ENCODE measurements at regions not wholly inside any gene's neighbourhood (a gene's known extent, or its start where the extent isn't known, plus 50 kb on each side); places are given as distances from the start of the nearest gene placed in this dataset.
"Not testable (repeated sequence)": the region's sequence is repeated elsewhere in the genome, so short reads cannot be mapped to it uniquely, and the experiment has no call there.

DNA sequence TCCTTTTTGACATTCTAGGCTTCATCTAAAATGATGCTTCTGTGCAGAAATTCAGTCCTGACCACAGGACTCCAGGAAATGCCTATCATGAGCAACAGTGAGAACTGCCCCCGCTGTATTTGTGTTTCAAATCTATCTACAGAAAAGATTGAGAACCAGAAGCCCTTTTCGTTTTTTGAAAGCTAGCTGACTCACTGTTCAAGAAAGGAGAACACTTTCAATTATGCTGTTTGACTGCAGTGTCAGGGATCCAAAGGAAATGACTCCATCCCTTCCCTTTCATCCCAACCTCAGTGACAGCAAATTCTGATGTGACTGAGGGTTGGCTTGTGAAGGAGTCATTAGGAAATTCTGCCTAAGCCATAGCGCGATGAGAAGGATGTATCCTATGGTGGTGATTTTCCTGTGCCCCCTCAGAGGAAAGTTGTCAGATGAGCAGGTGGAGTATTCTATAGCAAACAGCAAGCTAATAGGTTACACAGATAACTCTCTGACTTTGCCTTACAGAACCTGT is 622.3 kb downstream of the TMEM114 start:
- no peak for DNase-seq (ENCODE audit: low read depth in 2 of 2)

DNA sequence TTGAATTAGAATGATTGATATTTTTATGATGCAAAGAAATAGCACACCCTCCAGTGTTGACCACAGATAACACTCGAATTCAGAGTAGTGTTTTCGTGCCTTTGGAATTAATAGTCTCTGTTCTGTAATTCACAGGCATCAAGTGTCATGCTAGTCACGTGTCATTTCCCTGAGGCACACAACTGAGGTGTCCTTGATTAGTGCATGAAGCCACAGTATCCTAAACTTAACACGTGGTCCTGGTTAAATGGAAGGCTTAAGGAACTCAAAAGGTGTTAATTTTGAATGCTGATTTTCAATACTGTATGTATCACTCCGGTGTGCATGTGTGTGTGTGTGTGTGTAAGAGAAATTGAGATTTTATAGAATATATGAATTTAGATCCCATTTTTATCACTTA is 625.6 kb downstream of the TMEM114 start:
- no peak for DNase-seq (ENCODE audit: low read depth in 2 of 2)

GRCh38 chr16:7964167-7964566 is 626.1 kb downstream of the TMEM114 start:
- no peak for DNase-seq (ENCODE audit: low read depth in 2 of 2)

- no peak for DNase-seq (ENCODE audit: low read depth in 2 of 2)
These were observed 628.0 kb downstream of the TMEM114 start for GRCh38 chr16:7962091-7962879.

GRCh38 chr16:7957151-7957550 is 624.5 kb downstream of the RBFOX1 start:
- DNase-seq (ENCODE audit: low read depth in 2 of 2), result no peak

- no peak for DNase-seq (ENCODE audit: low read depth in 2 of 2)
These were observed 620.7 kb downstream of the RBFOX1 start for GRCh38 chr16:7953360-7953759.

DNA sequence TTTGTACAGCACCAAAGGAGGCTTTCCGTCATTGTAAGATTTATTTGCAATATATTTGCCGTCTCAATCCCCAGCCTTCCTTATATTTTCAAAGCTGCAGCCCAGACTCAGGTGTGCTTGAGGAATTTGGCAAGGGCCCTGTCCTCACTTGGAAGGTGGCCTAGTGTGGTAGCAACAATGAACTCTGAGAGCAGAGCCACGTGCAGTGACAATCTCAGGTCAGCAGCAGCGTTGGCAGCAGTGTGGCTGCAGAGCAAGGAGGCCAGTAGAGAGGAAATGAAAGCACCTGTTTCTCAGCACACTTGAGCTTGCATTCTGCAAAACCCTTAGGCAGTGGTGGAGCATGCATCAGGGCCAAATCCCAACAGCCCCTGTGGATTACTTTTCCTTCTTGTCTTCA is 613.5 kb downstream of the RBFOX1 start:
- no peak for DNase-seq (ENCODE audit: low read depth in 2 of 2)

- no peak for DNase-seq (ENCODE audit: low read depth in 2 of 2)
These were observed 605.5 kb downstream of the RBFOX1 start for GRCh38 chr16:7938175-7938574.

DNA sequence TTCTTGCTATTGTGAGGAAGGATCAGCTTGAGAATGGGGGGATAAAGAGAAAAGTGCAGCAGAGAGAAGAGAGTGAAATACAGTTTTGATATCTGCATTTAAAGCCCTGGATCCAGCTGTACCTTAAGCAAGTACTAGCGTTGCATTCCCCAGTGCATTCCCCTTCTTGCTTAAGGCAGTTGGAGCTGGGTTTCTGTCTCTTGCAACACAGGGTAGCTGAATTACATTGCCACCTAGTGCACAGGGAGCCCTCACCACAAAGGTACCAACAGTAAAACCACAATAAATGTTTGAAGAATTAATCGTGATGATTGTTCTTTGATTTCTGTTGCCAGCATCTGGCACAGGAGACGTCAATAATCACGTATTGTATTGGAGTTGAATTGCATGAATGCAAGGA is 588.7 kb downstream of the RBFOX1 start:
- DNase-seq (ENCODE audit: low read depth in 2 of 2), result no peak

DNA sequence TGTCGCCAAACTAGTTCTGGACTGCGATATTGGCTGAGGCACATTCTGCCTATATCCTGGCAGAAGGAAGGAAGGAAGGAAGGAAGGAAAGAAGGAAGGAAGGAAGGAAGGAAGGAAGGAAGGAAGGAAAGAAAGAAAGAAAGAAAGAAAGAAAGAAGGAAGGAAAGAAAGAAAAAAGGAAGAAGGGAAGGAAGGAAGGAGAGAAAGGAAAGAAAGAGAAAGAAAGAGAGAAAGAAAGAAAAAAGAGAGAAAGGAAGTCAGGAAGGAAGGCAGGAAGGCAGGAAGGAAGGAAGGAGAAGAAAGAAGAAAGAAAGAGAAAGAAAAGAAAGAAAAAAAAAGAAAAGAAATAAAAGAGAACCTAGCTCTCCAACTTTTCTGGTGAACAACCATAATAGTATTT is 587.1 kb downstream of the RBFOX1 start:
- no peak for DNase-seq (ENCODE audit: low read depth in 2 of 2)

- no peak for DNase-seq (ENCODE audit: low read depth in 2 of 2)
These were observed 582.1 kb downstream of the RBFOX1 start for GRCh38 chr16:7914748-7915147.

- no peak for DNase-seq (ENCODE audit: low read depth in 2 of 2)
These were observed 579.5 kb downstream of the RBFOX1 start for GRCh38 chr16:7912132-7912531.

GRCh38 chr16:7910116-7910515 is 577.5 kb downstream of the RBFOX1 start:
- DNase-seq (ENCODE audit: low read depth in 2 of 2), result no peak

GRCh38 chr16:7888411-7888810 is 555.8 kb downstream of the RBFOX1 start:
- no peak for DNase-seq (ENCODE audit: low read depth in 2 of 2)

DNA sequence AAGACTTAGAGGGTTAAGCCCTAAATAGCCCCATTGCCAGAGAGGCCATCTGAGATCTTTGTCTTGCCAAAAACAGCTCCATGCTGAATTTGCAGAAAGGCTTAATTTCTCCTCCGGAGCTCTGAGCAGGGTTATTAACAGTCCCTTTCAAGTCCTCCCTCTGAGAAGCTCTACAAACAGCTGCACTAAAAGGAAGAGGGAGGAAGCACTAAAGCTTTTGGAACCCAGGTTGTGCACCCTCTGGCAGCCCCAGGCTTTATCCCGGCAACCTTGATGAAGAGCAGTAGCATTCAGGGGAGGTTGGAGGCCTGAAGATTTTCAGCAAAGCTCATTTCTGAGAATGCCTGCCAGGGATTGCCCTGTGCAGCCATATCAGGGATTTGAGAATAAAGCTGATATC is 554.7 kb downstream of the RBFOX1 start:
- no peak for DNase-seq (ENCODE audit: low read depth in 2 of 2)

DNA sequence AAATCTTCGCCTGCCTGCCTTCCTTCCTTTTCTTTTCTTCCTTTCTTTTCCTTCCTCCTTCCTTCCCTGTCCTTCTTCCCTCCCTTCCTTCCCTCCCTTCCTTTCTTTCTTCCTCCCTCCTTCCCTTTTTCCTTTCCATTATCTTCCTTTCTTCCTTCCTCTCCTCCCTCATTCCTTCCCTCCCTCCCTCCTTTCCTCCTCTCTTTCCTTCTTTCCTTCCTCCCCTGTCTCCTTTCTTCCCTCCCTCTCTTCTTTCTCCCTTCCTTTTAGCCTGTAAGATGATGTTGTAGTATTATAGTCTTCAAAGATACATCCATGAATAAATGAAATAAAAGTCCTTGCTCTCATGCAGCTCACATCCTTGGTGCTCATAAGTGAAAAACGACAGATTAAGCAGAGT is 539.3 kb downstream of the RBFOX1 start:
- DNase-seq (ENCODE audit: low read depth in 2 of 2), result no peak

- no peak for DNase-seq (ENCODE audit: low read depth in 2 of 2)
These were observed 538.7 kb downstream of the RBFOX1 start for GRCh38 chr16:7871371-7871770.

DNA sequence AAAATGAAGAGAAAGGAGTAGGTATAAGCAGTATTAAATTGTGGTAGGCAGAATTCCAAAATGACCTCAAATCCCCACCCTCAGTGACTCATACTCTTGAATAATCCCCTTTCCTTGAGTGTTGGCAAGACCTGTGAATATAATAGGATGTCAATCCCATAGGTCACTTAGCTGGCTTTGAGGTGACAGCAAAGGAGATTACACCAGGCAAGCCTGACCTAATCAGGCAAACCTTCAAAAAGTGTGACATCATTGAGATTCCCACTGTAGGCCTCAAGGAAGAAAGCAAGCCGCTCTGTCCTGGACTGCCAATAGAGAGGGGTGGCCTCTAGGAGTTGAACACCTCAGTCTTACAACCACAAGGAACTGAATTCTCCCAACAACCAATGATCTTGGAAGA is 535.2 kb downstream of the RBFOX1 start:
- no peak for DNase-seq (ENCODE audit: low read depth in 2 of 2)

- DNase-seq (ENCODE audit: low read depth in 2 of 2), result no peak
These were observed 533.5 kb downstream of the RBFOX1 start for GRCh38 chr16:7866144-7866543.

DNA sequence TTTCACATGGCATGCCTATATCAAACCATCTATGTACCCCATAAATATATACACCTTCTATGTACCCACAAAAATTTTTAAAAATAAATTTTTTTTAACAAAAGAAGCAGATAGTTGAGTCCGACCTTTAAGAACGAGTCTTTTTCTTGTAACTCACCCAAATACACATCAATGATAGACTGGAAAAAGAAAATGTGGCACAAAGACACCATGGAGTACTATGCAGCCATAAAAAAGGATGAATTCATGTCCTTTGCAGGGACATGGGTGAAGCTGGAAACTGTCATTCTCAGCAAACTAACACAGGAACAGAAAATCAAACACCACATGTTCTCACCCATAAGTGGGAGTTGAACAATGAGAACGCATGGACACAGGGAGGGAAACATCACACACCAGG is 532.7 kb downstream of the RBFOX1 start:
- not testable (repeated sequence) for DNase-seq (ENCODE audit: low read depth in 2 of 2)

DNA sequence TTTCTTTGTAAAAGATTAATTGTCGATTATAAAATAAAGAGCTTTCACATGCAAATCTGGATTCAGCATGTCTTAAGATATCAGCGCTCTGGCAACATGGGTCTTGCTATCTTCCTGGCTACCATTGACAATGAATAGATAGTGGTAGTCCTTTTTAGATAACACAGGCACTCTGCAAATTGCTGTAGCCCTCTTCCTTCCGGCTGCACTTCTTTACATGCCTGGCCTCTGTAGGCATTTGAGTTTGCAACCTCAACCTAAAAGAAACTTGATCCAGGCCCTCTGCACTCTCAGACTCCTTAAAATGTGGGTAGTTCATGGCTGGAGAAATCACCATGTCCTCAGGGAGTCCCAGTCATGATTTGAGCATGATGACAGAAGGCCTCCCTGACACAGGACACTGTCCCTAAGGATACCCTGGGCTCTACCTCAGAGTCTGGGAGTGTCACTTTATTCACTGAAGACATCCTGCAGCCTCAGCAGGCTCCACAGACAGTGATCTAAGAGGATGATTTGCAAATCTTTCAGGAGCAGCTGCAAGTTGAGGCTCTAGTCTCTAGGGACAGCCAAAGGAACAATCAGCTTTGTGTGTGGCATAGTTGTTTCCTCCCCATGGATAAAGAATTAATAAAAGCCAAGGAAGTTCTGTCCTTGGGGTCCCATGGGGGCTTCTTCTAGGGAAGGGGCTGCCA is 529.4 kb downstream of the RBFOX1 start:
- no peak for DNase-seq (ENCODE audit: low read depth in 2 of 2)

DNA sequence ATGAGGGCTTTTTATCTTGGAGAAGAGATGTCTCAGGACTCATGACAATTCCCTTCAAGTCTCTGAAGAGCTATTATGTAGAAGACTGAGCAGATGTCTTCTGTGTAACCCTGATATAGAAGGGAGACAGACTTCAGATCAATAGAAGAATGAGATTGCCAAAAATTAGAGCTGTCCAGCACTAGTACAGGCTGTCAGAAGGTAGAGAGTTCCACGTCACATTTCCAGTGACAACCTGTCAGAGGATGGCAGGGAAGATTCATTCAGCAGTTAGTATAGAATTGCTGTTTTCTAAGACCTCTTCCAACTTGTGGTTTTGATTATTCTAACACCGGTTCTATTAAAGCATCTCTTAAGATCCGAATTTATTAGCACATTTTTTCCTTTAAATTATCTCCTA is 520.6 kb downstream of the RBFOX1 start:
- DNase-seq (ENCODE audit: low read depth in 2 of 2), result no peak

DNA sequence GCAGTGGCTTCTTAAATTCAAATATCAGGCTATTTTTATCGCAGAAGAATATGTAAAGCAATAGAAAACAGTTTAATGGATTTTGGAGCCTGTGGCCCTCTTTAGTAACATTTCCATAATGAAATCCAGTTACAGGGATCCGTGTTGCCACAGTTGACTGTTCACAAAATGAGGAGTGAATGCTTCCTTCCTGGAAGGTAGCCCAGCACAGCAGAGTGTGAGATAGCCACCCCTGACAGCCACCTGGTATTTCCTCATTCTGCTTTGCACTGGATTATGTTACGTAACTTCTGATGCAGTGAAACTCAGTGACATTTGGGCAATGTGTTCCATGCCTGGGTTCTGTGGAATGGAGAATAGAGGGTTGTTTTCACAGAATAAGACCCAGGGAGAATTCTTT is 517.2 kb downstream of the RBFOX1 start:
- no peak for DNase-seq (ENCODE audit: low read depth in 2 of 2)
